Lower leg skin (tissue), 4 donors: ENCODE measurements at regions not wholly inside any gene's neighbourhood (a gene's known extent, or its start where the extent isn't known, plus 50 kb on each side); places are given as distances from the start of the nearest gene placed in this dataset.

Experiments used
- DNase-seq, 2 donors: peaks; one replicate each; pipeline ENCODE4 v3.0.0-alpha.2; 2019; ENCODE audit warnings: low spot score in 2 of 2
- H3K4me3 ChIP-seq: fragments of 200-600 bp; sonication (generic); 2 replicates; pipeline ENCODE4 v1.5.1; 2017; ENCODE audit warnings: mild to moderate bottlenecking, low read depth; ENCODE audit not compliant: poor library complexity, severe bottlenecking
- POLR2A ChIP-seq, 2 donors: fragments of 450-650 bp; IDR thresholded peaks; one replicate each; pipeline ENCODE4 v1.6.1; 2016 to 2017; ENCODE audit warnings: antibody characterized with exemption in 2 of 2, mild to moderate bottlenecking in 1 of 2, moderate library complexity in 1 of 2
- WGBS, 2 donors: methylation state at CpG; one replicate each; pipeline ENCODE4 v1.1.5; 2018; 5-methylcytosine and 5-hydroxymethylcytosine counted together
- intact Hi-C: fragments of 100-400 bp; cut with DNase I; formaldehyde crosslinking; loops from one replicate; pipeline ENCODE4 v1.15.0; 2023; ENCODE audit warnings: low total_unique reads
- TF ChIP-seq, protein P1 (sequence below), 3 donors: fragments of 450-650 bp; IDR thresholded peaks; one replicate each; pipeline ENCODE4 v1.5.1; 2016; ENCODE audit warnings: antibody characterized with exemption in 3 of 3, mild to moderate bottlenecking in 3 of 3, moderate library complexity in 2 of 3

DNA sequence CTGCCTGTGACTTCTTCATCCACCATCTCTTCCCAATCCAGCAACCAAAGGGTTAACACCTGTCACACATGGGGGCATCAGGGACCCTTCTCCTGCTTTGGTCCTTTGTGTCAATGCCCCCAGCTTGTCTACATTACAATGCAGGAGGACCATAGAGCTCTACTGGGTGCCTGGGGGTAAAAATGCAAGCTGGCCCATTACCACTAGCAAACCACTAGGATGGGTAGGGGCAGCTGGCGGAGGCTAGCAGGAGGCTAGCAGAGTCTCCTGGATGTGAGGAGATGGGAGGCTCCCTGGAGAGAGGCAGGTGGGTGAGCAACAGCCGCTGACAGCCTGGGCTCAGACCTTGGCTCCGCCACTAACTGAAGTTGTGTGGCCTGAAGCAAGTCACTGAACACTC is 153.4 kb upstream of the SKOR2 start:
- WGBS, 2 donors: 73 to 86% methylated on average over 3 of the region's 3 CpGs
- no peak for TF ChIP-seq POLR2A (IDR thresholded peaks at IDR 0.05)
- TF ChIP-seq, protein P1, sequence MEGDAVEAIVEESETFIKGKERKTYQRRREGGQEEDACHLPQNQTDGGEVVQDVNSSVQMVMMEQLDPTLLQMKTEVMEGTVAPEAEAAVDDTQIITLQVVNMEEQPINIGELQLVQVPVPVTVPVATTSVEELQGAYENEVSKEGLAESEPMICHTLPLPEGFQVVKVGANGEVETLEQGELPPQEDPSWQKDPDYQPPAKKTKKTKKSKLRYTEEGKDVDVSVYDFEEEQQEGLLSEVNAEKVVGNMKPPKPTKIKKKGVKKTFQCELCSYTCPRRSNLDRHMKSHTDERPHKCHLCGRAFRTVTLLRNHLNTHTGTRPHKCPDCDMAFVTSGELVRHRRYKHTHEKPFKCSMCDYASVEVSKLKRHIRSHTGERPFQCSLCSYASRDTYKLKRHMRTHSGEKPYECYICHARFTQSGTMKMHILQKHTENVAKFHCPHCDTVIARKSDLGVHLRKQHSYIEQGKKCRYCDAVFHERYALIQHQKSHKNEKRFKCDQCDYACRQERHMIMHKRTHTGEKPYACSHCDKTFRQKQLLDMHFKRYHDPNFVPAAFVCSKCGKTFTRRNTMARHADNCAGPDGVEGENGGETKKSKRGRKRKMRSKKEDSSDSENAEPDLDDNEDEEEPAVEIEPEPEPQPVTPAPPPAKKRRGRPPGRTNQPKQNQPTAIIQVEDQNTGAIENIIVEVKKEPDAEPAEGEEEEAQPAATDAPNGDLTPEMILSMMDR (IDR thresholded peaks at IDR 0.05): no peak
- no peak overlapping the region for H3K4me3 ChIP-seq
- DNase-seq: peak in 1 of 2 donors; percentile 42
- intact Hi-C loops: no loop called here

DNA sequence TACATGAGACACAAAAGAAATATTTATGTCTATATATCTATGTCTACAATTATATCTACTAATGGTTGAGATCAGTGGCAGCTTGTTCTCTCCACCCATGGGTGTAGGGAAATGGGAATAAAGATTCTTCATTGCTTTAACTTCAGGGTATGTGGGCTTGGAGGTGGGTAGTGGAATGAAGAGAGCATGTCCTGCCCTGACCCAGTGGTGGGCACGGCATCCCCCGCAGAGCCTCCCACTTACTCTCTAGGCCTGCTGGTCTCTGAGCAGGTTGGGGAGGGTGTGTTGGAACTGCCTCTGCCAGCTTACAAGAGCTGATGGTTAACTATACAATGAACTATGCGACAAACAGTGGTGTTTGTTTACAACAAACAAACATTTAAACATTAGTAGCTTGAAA is 152.5 kb upstream of the SKOR2 start:
- TF ChIP-seq, protein P1 (IDR thresholded peaks at IDR 0.05): no peak
- TF ChIP-seq POLR2A (IDR thresholded peaks at IDR 0.05): no peak
- intact Hi-C loops: no loop called here
- WGBS, 2 donors: 62 to 69% methylated on average over 3 of the region's 3 CpGs
- H3K4me3 ChIP-seq: no peak overlapping the region
- no peak for DNase-seq

DNA sequence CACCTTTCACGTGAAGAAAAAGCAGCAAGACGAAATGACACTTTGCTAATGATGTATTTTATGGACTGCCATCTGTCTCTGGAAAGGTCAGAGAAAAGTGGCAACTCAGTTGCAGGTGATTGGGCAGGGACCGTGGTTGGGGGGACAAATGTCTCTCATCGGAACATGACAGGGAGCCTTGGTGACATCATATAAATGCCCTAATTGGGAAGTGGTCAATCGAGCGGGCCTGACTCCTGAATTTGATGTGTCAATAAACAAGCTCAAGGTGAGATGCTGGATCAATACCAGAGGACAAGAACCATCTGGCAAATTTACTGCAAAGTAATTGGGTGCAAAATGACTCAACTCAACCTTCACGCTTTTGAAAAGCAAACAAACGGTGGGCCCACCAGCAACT is 151.9 kb upstream of the SKOR2 start:
- peak in 1 of 2 donors; percentile 37 for DNase-seq
- WGBS, 2 donors: 59% methylated on average over 8 of the region's 8 CpGs
- no peak overlapping the region for H3K4me3 ChIP-seq
- TF ChIP-seq, protein P1 (IDR thresholded peaks at IDR 0.05): no peak
- no peak for TF ChIP-seq POLR2A (IDR thresholded peaks at IDR 0.05)
- intact Hi-C loops: no loop called here

DNA sequence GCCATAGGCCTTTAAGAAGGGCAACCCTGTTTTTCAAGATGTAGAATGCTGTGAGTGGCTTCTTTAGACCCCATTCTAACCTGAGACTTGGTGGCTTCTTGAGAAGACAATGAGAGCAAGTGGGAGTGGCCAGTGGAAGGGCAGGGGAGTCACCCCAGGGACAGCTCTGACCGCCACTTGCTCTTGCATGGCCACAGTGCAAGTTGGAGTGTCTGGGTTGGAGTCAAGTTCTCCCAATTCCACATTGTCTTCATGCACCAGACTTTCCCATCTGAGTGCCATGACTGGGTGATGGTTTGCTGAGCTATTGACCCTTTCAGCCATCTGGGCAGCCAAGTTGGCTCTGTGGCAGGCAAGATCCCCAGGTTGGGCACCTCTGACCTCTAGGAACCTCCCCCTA is 148.0 kb upstream of the SKOR2 start:
- no peak overlapping the region for H3K4me3 ChIP-seq
- intact Hi-C loops: no loop called here
- DNase-seq: peak in 1 of 2 donors; percentile 62
- 71 to 86% methylated on average over 1 of the region's 1 CpG for WGBS, 2 donors
- TF ChIP-seq POLR2A (IDR thresholded peaks at IDR 0.05): no peak
- TF ChIP-seq, protein P1 (IDR thresholded peaks at IDR 0.05): no peak

DNA sequence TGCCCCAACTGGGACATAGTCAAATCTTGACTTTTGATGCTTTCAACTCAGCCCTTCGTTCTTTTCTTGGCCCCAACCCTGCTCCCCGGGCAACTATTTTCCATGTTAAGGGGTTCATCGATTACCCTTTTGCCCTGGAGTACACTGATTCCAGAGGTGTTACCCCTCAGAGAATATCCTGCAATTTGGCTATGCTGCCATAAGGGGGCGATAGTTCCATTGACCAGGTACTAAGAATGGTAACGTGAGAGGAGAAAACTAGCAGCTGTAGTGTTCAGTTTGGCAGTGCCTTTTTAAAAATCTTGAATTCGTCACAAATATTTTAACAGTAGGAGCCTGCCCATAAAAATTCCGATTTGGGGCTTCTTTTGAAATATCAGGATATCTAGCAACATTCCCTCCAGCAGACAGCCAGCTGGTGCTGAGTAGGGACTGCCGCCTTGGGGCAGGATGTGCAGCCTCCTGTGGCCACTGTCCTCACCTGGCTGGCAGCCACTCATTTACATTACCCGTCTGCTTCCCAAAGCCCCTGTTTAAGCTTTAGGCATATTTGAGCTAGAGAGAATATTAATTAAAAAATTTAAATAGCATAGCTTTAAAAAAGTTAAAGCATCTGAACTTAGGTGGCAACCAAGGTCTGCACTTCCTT is 146.3 kb upstream of the SKOR2 start:
- no peak overlapping the region for H3K4me3 ChIP-seq
- TF ChIP-seq POLR2A (IDR thresholded peaks at IDR 0.05): no peak
- TF ChIP-seq, protein P1 (IDR thresholded peaks at IDR 0.05): no peak
- peak in 1 of 2 donors; percentile 37 for DNase-seq
- 28 to 40% methylated on average over 9 of the region's 9 CpGs for WGBS, 2 donors
- intact Hi-C loops: no loop called here

DNA sequence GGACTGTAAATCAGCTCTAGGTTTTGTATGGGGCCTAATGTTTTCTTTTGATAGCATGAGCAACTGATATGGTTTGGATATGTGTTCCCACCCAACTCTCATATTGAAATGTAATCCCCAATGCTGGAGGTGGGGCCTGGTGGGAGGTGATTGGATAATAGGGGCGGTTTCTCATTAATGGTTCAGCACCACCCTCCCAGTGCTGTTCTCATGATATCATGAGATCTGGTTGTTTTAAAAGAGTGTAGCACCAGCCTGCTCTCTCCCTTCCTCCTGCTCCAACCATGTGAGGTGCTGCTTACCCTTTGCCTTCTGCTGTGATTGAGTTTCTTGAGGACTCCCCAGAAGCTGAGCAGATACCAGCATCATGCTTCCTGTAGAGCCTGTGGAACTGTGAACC is 140.2 kb upstream of the SKOR2 start:
- H3K4me3 ChIP-seq: no peak overlapping the region
- TF ChIP-seq, protein P1 (IDR thresholded peaks at IDR 0.05): no peak
- TF ChIP-seq POLR2A (IDR thresholded peaks at IDR 0.05): no peak
- peak in 1 of 2 donors; percentile 21 for DNase-seq
- intact Hi-C loops: no loop called here
- WGBS, 2 donors: 72 to 79% methylated on average over 1 of the region's 1 CpG
